Spleen (tissue), 11 donors: ENCODE measurements at regions not wholly inside any gene's neighbourhood (a gene's known extent, or its start where the extent isn't known, plus 50 kb on each side); places are given as distances from the start of the nearest gene placed in this dataset.

Source experiments
- DNase-seq: peaks from one replicate; pipeline ENCODE4 v3.0.0-alpha.2; 2020
- H3K27ac ChIP-seq, 8 donors: fragments of 200-600 bp; sonication (generic) in 7 of 8; 1 replicate in 4 of 8; 2 replicates in 4 of 8; pipeline versions ENCODE4 v1.5.0 to v1.8.0; 2016 to 2021; ENCODE audit warnings: inconsistent platforms in 4 of 8, mild to moderate bottlenecking in 4 of 8, moderate library complexity in 1 of 8
- H3K27me3 ChIP-seq, 7 donors: fragments of 200-600 bp; sonication (generic) in 6 of 7; replicated peaks in 1 of 7; 1 replicate in 4 of 7; 2 replicates in 3 of 7; pipeline versions ENCODE4 v1.5.0 to v1.8.0; 2016 to 2021; ENCODE audit warnings: inconsistent platforms in 3 of 7, mild to moderate bottlenecking in 1 of 7
- H3K36me3 ChIP-seq, 6 donors: fragments of 200-600 bp; sonication (generic) in 5 of 6; 1 replicate in 4 of 6; 2 replicates in 2 of 6; pipeline versions ENCODE4 v1.5.0 to v1.8.0; 2016 to 2021; ENCODE audit warnings: inconsistent platforms in 2 of 6
- H3K4me1 ChIP-seq, 6 donors: fragments of 200-600 bp; sonication (generic) in 5 of 6; 1 replicate in 3 of 6; 2 replicates in 3 of 6; pipeline versions ENCODE4 v1.5.0 to v1.8.0; 2016 to 2021; ENCODE audit warnings: inconsistent platforms in 3 of 6
- H3K4me3 ChIP-seq, 8 donors: fragments of 200-600 bp; sonication (generic) in 7 of 8; 1 replicate in 4 of 8; 2 replicates in 4 of 8; pipeline versions ENCODE4 v1.5.0 to v1.8.0; 2016 to 2021; ENCODE audit warnings: inconsistent platforms in 4 of 8, mild to moderate bottlenecking in 4 of 8, moderate library complexity in 2 of 8
- H3K9me3 ChIP-seq, 8 donors: fragments of 200-600 bp; sonication (generic) in 7 of 8; 1 replicate in 4 of 8; 2 replicates in 4 of 8; pipeline versions ENCODE4 v1.5.0 to v1.8.0; 2016 to 2021; ENCODE audit warnings: inconsistent platforms in 4 of 8
- CTCF ChIP-seq, 11 experiments: fragments of 200-600 bp in 7 of 11; fragments of 450-650 bp in 4 of 11; sonication (generic) in 4 of 11; IDR thresholded peaks in 8 of 11; conservative IDR thresholded peaks in 3 of 11; 1 replicate in 7 of 11; 2 replicates in 4 of 11; pipeline versions ENCODE4 v1.4.0 to v1.8.0; 2016 to 2021; ENCODE audit warnings: antibody characterized with exemption in 11 of 11, inconsistent platforms in 4 of 11, mild to moderate bottlenecking in 1 of 11
- POLR2A ChIP-seq, 3 donors: fragments of 450-650 bp; IDR thresholded peaks; one replicate each; pipeline ENCODE4 v1.5.1; 2017; ENCODE audit warnings: antibody characterized with exemption in 3 of 3, mild to moderate bottlenecking in 1 of 3
- POLR2AphosphoS5 ChIP-seq, 3 donors: sonication (generic); formaldehyde crosslinking; IDR thresholded peaks; one replicate each; pipeline ENCODE4 v1.5.1; 2017; ENCODE audit warnings: antibody characterized with exemption in 3 of 3
- WGBS, 5 donors: extraction: QIAGEN DNeasy Blood & Tissue Kit in 3 of 5; methylation state at CpG; one replicate each; pipeline versions ENCODE4 v1.1.5 to v1.1.7; 2013 to 2018; 5-methylcytosine and 5-hydroxymethylcytosine counted together
- intact Hi-C: fragments of 100-400 bp; cut with DNase I; formaldehyde crosslinking; loops from one replicate; pipeline ENCODE4 v1.15.0; 2023; ENCODE audit warnings: low total_unique reads
- donor health status: healthy with polysubstance abuse.
- donor health status: DM: no; HTN: no; CAD: no; lungs with moderate emphysema.
- donor health status: DM: no; HTN: no; CAD: no.
- donor health status: Bipolar disorder and iron deficiency.
- donor health status: healthy.
- donor health status: DM: no; HTN: no; CAD: no.
- donor health status: DM: yes; HTN: yes; CAD: no.

DNA sequence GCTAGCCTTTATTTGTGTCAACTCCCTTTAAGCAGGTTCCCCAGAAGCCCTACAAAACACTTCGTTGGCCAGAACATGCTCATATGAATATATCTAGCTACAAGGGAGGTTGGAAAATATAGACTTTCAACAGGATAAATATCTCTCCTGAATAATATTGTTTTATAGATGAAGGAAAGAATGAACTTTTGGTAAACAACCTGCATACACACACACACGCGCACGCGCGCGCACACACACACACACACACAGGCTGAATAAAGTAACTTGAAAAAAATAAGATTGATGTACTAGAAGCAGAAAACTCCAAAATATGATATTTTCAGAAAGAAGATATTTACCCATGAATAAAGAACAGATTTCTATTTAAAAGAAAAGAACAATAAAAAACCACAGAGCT, 72.4 kb upstream of the GADL1 start:
- Histone ChIP-seq H3K4me3 (no peak overlapping the region), H3K27me3 (no peaks in the 10 kb centered on the region), H3K4me1 (no peaks in the 10 kb centered on the region), H3K36me3 (no peaks in the 10 kb centered on the region), H3K9me3 (no peaks in the 10 kb centered on the region), H3K27ac (no peak overlapping the region)
- no peak for DNase-seq
- 46 to 88% (median 66%) methylated on average over 7 of the region's 7 CpGs for WGBS, 5 donors
- intact Hi-C loops = no loop called here
- no peak for TF ChIP-seq POLR2AphosphoS5 (IDR thresholded peaks at IDR 0.05)
- no peak for TF ChIP-seq CTCF (IDR thresholded peaks at IDR 0.05 in 8 of 11, conservative IDR thresholded peaks at IDR 0.05 in 3 of 11)
- no peak for TF ChIP-seq POLR2A (IDR thresholded peaks at IDR 0.05)

- TF ChIP-seq POLR2A (IDR thresholded peaks at IDR 0.05) = no peak
- TF ChIP-seq POLR2AphosphoS5 (IDR thresholded peaks at IDR 0.05) = no peak
- TF ChIP-seq CTCF (IDR thresholded peaks at IDR 0.05 in 8 of 11, conservative IDR thresholded peaks at IDR 0.05 in 3 of 11) = peak in 2 of 11 experiments; percentile 16 to 32
- intact Hi-C loops = no loop called here
- WGBS, 5 donors = 52 to 78% (median 60%) methylated on average over 2 of the region's 2 CpGs
- Histone ChIP-seq H3K27me3 (no peaks in the 10 kb centered on the region), H3K27ac (no peak overlapping the region), H3K4me3 (no peak overlapping the region), H3K36me3 (no peaks in the 10 kb centered on the region), H3K9me3 (no peaks in the 10 kb centered on the region), H3K4me1 (no peaks in the 10 kb centered on the region)
- DNase-seq = no peak
Observed at GRCh38 chr3:30970183-30970582, 75.7 kb upstream of the GADL1 start.

GRCh38 chr3:30972449-30972848, 78.0 kb upstream of the GADL1 start:
- 90 to 96% (median 93%) methylated on average over 1 of the region's 1 CpG for WGBS, 5 donors
- Histone ChIP-seq H3K4me3 (no peak overlapping the region), H3K27ac (no peak overlapping the region), H3K4me1 (no peaks in the 10 kb centered on the region), H3K27me3 (no peaks in the 10 kb centered on the region), H3K9me3 (no peaks in the 10 kb centered on the region), H3K36me3 (no peaks in the 10 kb centered on the region)
- TF ChIP-seq POLR2A (IDR thresholded peaks at IDR 0.05) (no peak), POLR2AphosphoS5 (IDR thresholded peaks at IDR 0.05) (no peak)
- no peak for DNase-seq
- intact Hi-C loops = no loop called here

DNA sequence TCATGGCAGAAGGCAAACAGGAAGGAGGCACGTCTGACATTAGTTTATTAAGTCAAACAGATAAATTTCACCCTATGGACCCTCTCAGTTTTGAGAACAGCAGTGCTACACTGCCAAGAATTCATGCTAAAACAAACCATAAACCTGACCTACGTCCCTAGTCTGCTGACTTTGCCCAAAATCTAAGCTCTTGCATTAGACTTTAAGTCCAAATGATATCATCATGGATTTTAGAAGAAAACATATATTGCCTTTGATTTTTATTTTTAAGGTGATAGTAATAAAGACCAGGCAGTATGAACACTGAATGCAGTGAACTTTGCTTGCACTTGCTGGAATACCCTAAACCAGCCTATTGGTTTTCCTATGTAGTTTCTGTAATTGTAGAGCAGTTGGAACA, 79.6 kb upstream of the GADL1 start:
- Histone ChIP-seq H3K4me3 (no peak overlapping the region), H3K36me3 (no peaks in the 10 kb centered on the region), H3K27ac (no peak overlapping the region), H3K4me1 (no peaks in the 10 kb centered on the region), H3K27me3 (no peaks in the 10 kb centered on the region), H3K9me3 (no peaks in the 10 kb centered on the region)
- WGBS, 5 donors = 78 to 87% (median 83%) methylated on average over 2 of the region's 2 CpGs
- DNase-seq = no peak
- TF ChIP-seq POLR2AphosphoS5 (IDR thresholded peaks at IDR 0.05) = no peak
- no peak for TF ChIP-seq CTCF (IDR thresholded peaks at IDR 0.05 in 8 of 11, conservative IDR thresholded peaks at IDR 0.05 in 3 of 11)
- intact Hi-C loops = no loop called here

DNA sequence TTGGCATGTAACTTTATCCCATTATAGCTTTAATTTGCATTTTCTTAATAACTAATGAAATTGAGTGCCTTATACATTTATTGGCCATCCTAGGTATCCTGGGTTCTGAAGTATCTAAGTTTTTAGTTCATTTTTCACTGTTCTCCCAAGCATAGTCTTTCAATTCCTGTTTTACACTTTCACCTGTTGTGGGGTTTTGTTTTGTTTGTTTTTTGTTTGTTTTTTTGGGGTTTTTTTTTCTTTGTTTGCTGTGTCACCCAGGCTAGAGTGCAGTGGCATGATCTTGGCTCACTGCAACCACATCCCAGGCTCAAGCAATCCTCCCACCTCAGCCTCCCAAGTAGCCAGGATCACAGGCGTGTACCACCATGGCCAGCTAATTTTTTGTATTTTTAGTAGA, 83.1 kb upstream of the GADL1 start:
- no peaks in the 10 kb centered on the region for H3K36me3 ChIP-seq
- TF ChIP-seq POLR2AphosphoS5 (IDR thresholded peaks at IDR 0.05) = no peak
- no peak for TF ChIP-seq POLR2A (IDR thresholded peaks at IDR 0.05)
- TF ChIP-seq CTCF (IDR thresholded peaks at IDR 0.05 in 8 of 11, conservative IDR thresholded peaks at IDR 0.05 in 3 of 11) = no peak
- H3K27ac ChIP-seq = no peak overlapping the region
- intact Hi-C loops = no loop called here
- no peaks in the 10 kb centered on the region for H3K27me3 ChIP-seq
- no peak for DNase-seq
- no peaks in the 10 kb centered on the region for H3K4me1 ChIP-seq
- no peaks in the 10 kb centered on the region for H3K9me3 ChIP-seq
- WGBS, 5 donors = 85 to 96% (median 89%) methylated on average over 1 of the region's 1 CpG
- no peak overlapping the region for H3K4me3 ChIP-seq
